H1 (cell line): ENCODE measurements at regions not wholly inside any gene's neighbourhood (a gene's known extent, or its start where the extent isn't known, plus 50 kb on each side); places are given as distances from the start of the nearest gene placed in this dataset.

Experiments used
- CTCF ChIA-PET: fragments of 300-600 bp; sonication (Branson Sonifier 250); formaldehyde crosslinking; loops from one replicate; lab custom pipeline; 2021; ENCODE audit not compliant: partially characterized antibody; lab: Charles Lee
- POLR2A ChIA-PET: fragments of 300-600 bp; sonication (Branson Sonifier 250); formaldehyde crosslinking; loops from one replicate; lab custom pipeline; 2021; ENCODE audit warnings: inconsistent platforms; ENCODE audit not compliant: partially characterized antibody; lab: Charles Lee
- DNase-seq, 2 experiments: peaks; one replicate each; pipeline versions ENCODE4 v3.0.0 to v3.0.0-alpha.2; 2010 to 2022; ENCODE audit warnings: low spot score in 2 of 2, low read depth in 1 of 2, mixed read lengths in 1 of 2
- FAIRE-seq: peaks from 2 replicates; lab custom pipeline; 2011; peaks lifted over from hg19 to GRCh38; lab: Jason Lieb, UNC
- H2AFZ ChIP-seq: 2 replicates; pipeline ENCODE4 v1.8.1; 2012; ENCODE audit warnings: low read length, inconsistent platforms
- H2AK5ac ChIP-seq: 2 replicates; pipeline ENCODE4 v1.6.1; 2013; ENCODE audit warnings: low read depth, low read length
- H2BK120ac ChIP-seq: replicated peaks from 2 replicates; pipeline ENCODE3; 2013; ENCODE audit warnings: low read depth, low read length, inconsistent platforms
- H2BK12ac ChIP-seq: 2 replicates; pipeline ENCODE4 v1.6.1; 2013; ENCODE audit warnings: low read depth, low read length
- H2BK15ac ChIP-seq: 2 replicates; pipeline ENCODE4 v1.6.1; 2013; ENCODE audit warnings: low read length
- H2BK20ac ChIP-seq: 2 replicates; pipeline ENCODE4 v1.6.1; 2013; ENCODE audit warnings: low read length
- H2BK5ac ChIP-seq: 2 replicates; pipeline ENCODE4 v1.6.1; 2013; ENCODE audit warnings: low read depth, low read length
- H3K14ac ChIP-seq: 2 replicates; pipeline ENCODE4 v1.6.1; 2013; ENCODE audit warnings: inconsistent platforms; ENCODE audit not compliant: insufficient read length
- H3K18ac ChIP-seq: 2 replicates; pipeline ENCODE4 v1.6.1; 2013; ENCODE audit warnings: low read length; ENCODE audit errors: extremely low read depth
- H3K23ac ChIP-seq: 2 replicates; pipeline ENCODE4 v1.6.1; 2013; ENCODE audit warnings: inconsistent platforms; ENCODE audit not compliant: insufficient read length
- H3K23me2 ChIP-seq: 2 replicates; pipeline ENCODE4 v1.6.1; 2013; ENCODE audit warnings: low read depth, low read length
- H3K27ac ChIP-seq: 2 replicates; pipeline ENCODE4 v1.6.1; 2011; ENCODE audit warnings: low read depth, low read length, inconsistent platforms
- H3K27me3 ChIP-seq, 4 experiments: replicated peaks in 1 of 4; 1 replicate in 1 of 4; 2 replicates in 3 of 4; pipeline versions ENCODE4 v1.6.1 to v1.8.1; 2011 to 2013; ENCODE audit warnings: low read length in 3 of 4, mild to moderate bottlenecking in 3 of 4, inconsistent platforms in 2 of 4, mixed read lengths in 2 of 4, moderate library complexity in 1 of 4; ENCODE audit not compliant: control insufficient read depth in 3 of 4, insufficient read depth in 3 of 4; ENCODE audit errors: extremely low read depth in 1 of 4
- H3K36me3 ChIP-seq, 4 experiments: 2 replicates each; pipeline versions ENCODE4 v1.6.1 to v1.8.1; 2011 to 2013; ENCODE audit warnings: mild to moderate bottlenecking in 4 of 4, low read length in 3 of 4, moderate library complexity in 2 of 4, control low read depth in 1 of 4, inconsistent platforms in 1 of 4; ENCODE audit not compliant: insufficient read depth in 4 of 4, control insufficient read depth in 2 of 4
- H3K4ac ChIP-seq: replicated peaks from 2 replicates; pipeline ENCODE3; 2013; ENCODE audit warnings: low read length, low read depth, mixed read lengths, inconsistent platforms; ENCODE audit not compliant: insufficient read length
- H3K4me1 ChIP-seq, 4 experiments: replicated peaks in 1 of 4; 1 replicate in 1 of 4; 2 replicates in 3 of 4; pipeline versions ENCODE4 v1.6.1 to v1.8.1; 2011 to 2013; ENCODE audit warnings: low read length in 3 of 4, inconsistent platforms in 2 of 4, mixed read lengths in 1 of 4; ENCODE audit not compliant: insufficient read depth in 4 of 4, control insufficient read depth in 3 of 4
- H3K4me2 ChIP-seq, 2 experiments: 2 replicates each; pipeline versions ENCODE4 v1.6.1 to v1.8.1; 2011 to 2013; ENCODE audit warnings: low read depth in 2 of 2, low read length in 2 of 2, control low read depth in 1 of 2, inconsistent platforms in 1 of 2, mild to moderate bottlenecking in 1 of 2; ENCODE audit not compliant: insufficient read depth in 1 of 2
- H3K4me3 ChIP-seq, 4 experiments: fragments of 200-600, 300-600 bp in 1 of 4; sonication (generic), shearing (Covaris generic), sonication (Bioruptor Twin) in 1 of 4; 2 replicates each; pipeline versions ENCODE4 v1.5.1 to v1.8.1; 2011 to 2016; ENCODE audit warnings: low read length in 4 of 4, low read depth in 3 of 4, control low read depth in 2 of 4, inconsistent platforms in 2 of 4, mild to moderate bottlenecking in 2 of 4, mixed read lengths in 1 of 4, moderate library complexity in 1 of 4; ENCODE audit not compliant: insufficient read depth in 2 of 4; ENCODE audit errors: extremely low read depth in 1 of 4
- H3K56ac ChIP-seq: replicated peaks from 2 replicates; pipeline ENCODE3; 2013; ENCODE audit warnings: low read depth, mild to moderate bottlenecking, mixed read lengths, low read length, inconsistent platforms; ENCODE audit not compliant: insufficient read length
- H3K79me1 ChIP-seq: 2 replicates; pipeline ENCODE4 v1.6.1; 2013; ENCODE audit warnings: low read depth, low read length, control low read depth
- H3K79me2 ChIP-seq, 2 experiments: 2 replicates each; pipeline versions ENCODE4 v1.6.1 to v1.8.1; 2012 to 2013; ENCODE audit warnings: low read length in 2 of 2, mild to moderate bottlenecking in 2 of 2, inconsistent platforms in 1 of 2; ENCODE audit not compliant: insufficient read depth in 2 of 2, control insufficient read depth in 1 of 2
- H3K9ac ChIP-seq, 4 experiments: replicated peaks in 1 of 4; 1 replicate in 1 of 4; 2 replicates in 3 of 4; pipeline versions ENCODE4 v1.6.1 to v1.8.1; 2011 to 2013; ENCODE audit warnings: low read depth in 3 of 4, low read length in 3 of 4, control low read depth in 2 of 4, mild to moderate bottlenecking in 2 of 4, moderate library complexity in 2 of 4, inconsistent platforms in 1 of 4; ENCODE audit errors: extremely low read depth in 1 of 4
- H3K9me3 ChIP-seq, 2 experiments: 2 replicates each; pipeline versions ENCODE4 v1.6.1 to v1.8.1; 2012 to 2013; ENCODE audit warnings: mild to moderate bottlenecking in 2 of 2, moderate library complexity in 2 of 2, control low read depth in 1 of 2, inconsistent platforms in 1 of 2, low read depth in 1 of 2, low read length in 1 of 2, mixed read lengths in 1 of 2; ENCODE audit not compliant: insufficient read depth in 2 of 2
- H4K20me1 ChIP-seq, 2 experiments: replicated peaks in 1 of 2; 2 replicates each; pipeline versions ENCODE3 to v1.8.1; 2011 to 2013; ENCODE audit warnings: inconsistent platforms in 2 of 2, low read length in 2 of 2, mild to moderate bottlenecking in 1 of 2; ENCODE audit not compliant: insufficient read depth in 2 of 2, control insufficient read depth in 1 of 2
- H4K5ac ChIP-seq: 2 replicates; pipeline ENCODE4 v1.6.1; 2013; ENCODE audit warnings: low read length, low read depth, mixed read lengths, inconsistent platforms; ENCODE audit not compliant: insufficient read length
- H4K8ac ChIP-seq: 2 replicates; pipeline ENCODE4 v1.8.0; 2013; ENCODE audit warnings: mild to moderate bottlenecking, moderate library complexity, low read length, inconsistent platforms; ENCODE audit not compliant: insufficient read depth; ENCODE audit errors: extremely low read depth
- H4K91ac ChIP-seq: replicated peaks from 2 replicates; pipeline ENCODE3; 2013; ENCODE audit warnings: low read length, mixed read lengths, inconsistent platforms; ENCODE audit not compliant: insufficient read length
- RAD21 ChIP-seq, 2 experiments: IDR thresholded peaks in 1 of 2; conservative IDR thresholded peaks in 1 of 2; 2 replicates each; pipeline ENCODE4 v1.6.1; 2011; ENCODE audit warnings: low read depth in 2 of 2, low read length in 2 of 2, improper control_type of control experiment in 1 of 2, inconsistent platforms in 1 of 2, mild to moderate bottlenecking in 1 of 2, moderate library complexity in 1 of 2
- WGBS, 2 experiments: shearing (Covaris generic) in 1 of 2; methylation state at CpG; one replicate each; pipeline versions ENCODE4 v1.1.6 to v1.1.7; 2013 to 2015; ENCODE audit warnings: low lambda C conversion rate in 2 of 2, mixed read lengths in 2 of 2, inconsistent platforms in 1 of 2, low coverage in 1 of 2, missing lambda C conversion rate in 1 of 2; ENCODE audit not compliant: insufficient replicate concordance in 2 of 2, insufficient coverage in 1 of 2, insufficient read length in 1 of 2; ENCODE audit errors: extremely low coverage in 1 of 2, missing lambda C conversion rate in 1 of 2; 5-methylcytosine and 5-hydroxymethylcytosine counted together

DNA sequence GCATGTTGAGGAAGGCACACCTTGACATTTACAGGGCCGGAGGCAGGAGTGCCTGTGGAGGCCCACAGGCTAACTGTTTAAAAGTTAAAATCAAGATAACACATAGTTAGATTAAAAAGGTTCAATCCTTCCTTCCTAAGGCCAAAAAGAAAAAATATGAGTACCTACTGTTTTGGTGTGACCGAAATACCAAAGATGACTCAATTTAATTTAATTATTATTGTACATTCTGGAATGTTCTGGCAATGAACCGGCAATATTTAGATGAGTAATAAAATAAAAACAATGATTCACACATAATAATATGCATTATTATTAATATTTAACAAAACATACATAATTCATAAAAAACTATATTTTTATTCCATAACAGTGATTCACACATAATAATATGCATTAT is 136.8 kb upstream of the NTF3 start:
- H2AK5ac ChIP-seq: no peak overlapping the region
- CTCF ChIA-PET: no interaction called here
- peaks cover 0 to 7% (median 1%) of the 10 kb centered on the region in 4 experiments; a peak in 3 of 7 replicates for H3K4me1 ChIP-seq
- no peak overlapping the region for H3K9ac ChIP-seq
- H3K23ac ChIP-seq: no peak overlapping the region
- H2BK120ac ChIP-seq: no peak overlapping the region
- no peak overlapping the region for H3K4ac ChIP-seq
- DNase-seq (no peak), FAIRE-seq (no peak)
- TF ChIP-seq RAD21 (IDR thresholded peaks at IDR 0.05 in 1 of 2, conservative IDR thresholded peaks at IDR 0.05 in 1 of 2; ENCODE audit: low read depth in 2 of 2, low read length in 2 of 2): no peak
- H3K27me3 ChIP-seq: no peaks in the 10 kb centered on the region; a peak in 1 of 7 replicates
- H4K5ac ChIP-seq: no peak overlapping the region
- H2BK20ac ChIP-seq: no peak overlapping the region
- no peak overlapping the region for H3K4me2 ChIP-seq
- no peak overlapping the region for H2BK12ac ChIP-seq
- H2BK15ac ChIP-seq: no peak overlapping the region
- no peaks in the 10 kb centered on the region; the same call in 1 of the 2 replicates for H3K79me1 ChIP-seq
- H3K79me2 ChIP-seq: no peaks in the 10 kb centered on the region
- H3K14ac ChIP-seq: no peak overlapping the region
- no peaks in the 10 kb centered on the region for H3K23me2 ChIP-seq
- H3K27ac ChIP-seq: no peak overlapping the region
- no peak overlapping the region for H4K8ac ChIP-seq
- POLR2A ChIA-PET: no interaction called here
- no peak overlapping the region for H3K56ac ChIP-seq
- no peaks in the 10 kb centered on the region for H4K20me1 ChIP-seq
- no peak overlapping the region for H2AFZ ChIP-seq
- no peak overlapping the region for H2BK5ac ChIP-seq
- H3K4me3 ChIP-seq: no peak overlapping the region
- H3K18ac ChIP-seq: no peak overlapping the region
- H3K36me3 ChIP-seq: peaks cover 0 to 10% (median 0%) of the 10 kb centered on the region in 4 experiments; a peak in 2 of 8 replicates
- H3K9me3 ChIP-seq: peaks cover 0 to 3% of the 10 kb centered on the region in 2 experiments; a peak in 1 of 4 replicates
- H4K91ac ChIP-seq: no peak overlapping the region
- 93% methylated on average over 3 of the region's 3 CpGs; no CpG with 5 or more reads in 1 of the 2 experiments for WGBS, 2 experiments
